Caco-2 (cell line): ENCODE measurements at regions not wholly inside any gene's neighbourhood (a gene's known extent, or its start where the extent isn't known, plus 50 kb on each side); places are given as distances from the start of the nearest gene placed in this dataset.
A peak's percentile ranks its signal among the peaks of the same experiment; 100 is the strongest.

Experiments used
- BruUV-seq: library from RNA; stranded (reverse); fragments of 400-500 nt; replicated peaks from 2 replicates; lab custom pipeline; 2021; lab: Mats Ljungman, UMichigan
- CTCF ChIA-PET: fragments of 300-600 bp; sonication (Branson Sonifier 250); formaldehyde crosslinking; loops from one replicate; lab custom pipeline; 2022; ENCODE audit warnings: antibody characterized with exemption; lab: Charles Lee
- POLR2A ChIA-PET: fragments of 300-600 bp; sonication (Branson Sonifier 250); formaldehyde crosslinking; loops from one replicate; lab custom pipeline; 2022; ENCODE audit warnings: antibody characterized with exemption; lab: Charles Lee
- DNase-seq, 2 experiments: peaks; one replicate each; pipeline versions ENCODE4 v3.0.0 to v3.0.0-alpha.2; 2020 to 2022
- H3K27me3 ChIP-seq: replicated peaks from 2 replicates; pipeline ENCODE4 v1.6.0; 2011; ENCODE audit warnings: low read length; ENCODE audit not compliant: control insufficient read depth, insufficient read depth
- H3K36me3 ChIP-seq: 2 replicates; pipeline ENCODE4 v1.5.1; 2011; ENCODE audit warnings: low read length; ENCODE audit not compliant: control insufficient read depth, insufficient read depth
- H3K4me1 ChIP-seq: fragments of 250-450 bp; sonication (Bioruptor Pico); 2 replicates; pipeline ENCODE4 v1.5.1; 2020; ENCODE audit warnings: mild to moderate bottlenecking
- H3K4me3 ChIP-seq: 2 replicates; pipeline ENCODE4 v1.5.1; 2011; ENCODE audit warnings: low read depth, mild to moderate bottlenecking, control low read depth, low read length
- H3K9me3 ChIP-seq: fragments of 250-450 bp; sonication (Bioruptor Pico); 2 replicates; pipeline ENCODE4 v1.5.1; 2020; ENCODE audit warnings: mild to moderate bottlenecking, moderate library complexity
- H3K27ac Mint-ChIP-seq: one replicate; pipeline ENCODE4 v1.8.0; 2022; ENCODE audit warnings: mixed read lengths; ENCODE audit not compliant: unreplicated experiment
- H3K27me3 Mint-ChIP-seq: one replicate; pipeline ENCODE4 v1.8.0; 2022; ENCODE audit warnings: mixed read lengths; ENCODE audit not compliant: insufficient read depth, unreplicated experiment
- H3K36me3 Mint-ChIP-seq: one replicate; pipeline ENCODE4 v1.8.0; 2022; ENCODE audit warnings: mild to moderate bottlenecking, mixed read lengths; ENCODE audit not compliant: insufficient read depth, unreplicated experiment
- H3K4me1 Mint-ChIP-seq: one replicate; pipeline ENCODE4 v1.8.0; 2022; ENCODE audit warnings: low read depth, mixed read lengths; ENCODE audit not compliant: unreplicated experiment
- H3K4me3 Mint-ChIP-seq: one replicate; pipeline ENCODE4 v1.8.0; 2022; ENCODE audit warnings: mild to moderate bottlenecking, moderate library complexity, mixed read lengths; ENCODE audit not compliant: unreplicated experiment
- H3K9me3 Mint-ChIP-seq: one replicate; pipeline ENCODE4 v1.8.0; 2022; ENCODE audit warnings: mixed read lengths; ENCODE audit not compliant: unreplicated experiment
- CTCF ChIP-seq, 2 experiments: fragments of 200-600 bp in 1 of 2; IDR thresholded peaks; 1 replicate in 1 of 2; 2 replicates in 1 of 2; pipeline versions ENCODE4 v1.5.1 to v1.8.0; 2011 to 2022; ENCODE audit warnings: antibody characterized with exemption in 1 of 2, control low read depth in 1 of 2, inconsistent platforms in 1 of 2, low read depth in 1 of 2, low read length in 1 of 2, mild to moderate bottlenecking in 1 of 2, moderate library complexity in 1 of 2; ENCODE audit not compliant: insufficient read depth in 1 of 2, severe bottlenecking in 1 of 2, unreplicated experiment in 1 of 2
- intact Hi-C: fragments of 100-400 bp; cut with micrococcal nuclease; formaldehyde crosslinking; loops from one replicate; pipeline ENCODE4 v1.10.0; 2022; ENCODE audit not compliant: unreplicated experiment

GRCh38 chr5:28286566-28286965 is 1248.2 kb upstream of the CDH9 start:
- Histone ChIP-seq H3K27me3 (no peaks in the 10 kb centered on the region), H3K4me1 (peaks cover 27% of the 10 kb centered on the region), H3K4me3 (peak overlapping the region; percentile 19), H3K36me3 (no peaks in the 10 kb centered on the region), H3K9me3 (peaks cover 3% of the 10 kb centered on the region; the same call in 1 of the 2 replicates)
- CTCF ChIA-PET: no interaction called here
- Mint-ChIP-seq H3K27ac (peak overlapping the region; percentile 66), H3K4me3 (peak overlapping the region; percentile 70), H3K9me3 (no peaks in the 10 kb centered on the region), H3K4me1 (peaks cover 27% of the 10 kb centered on the region), H3K27me3 (no peaks in the 10 kb centered on the region), H3K36me3 (peaks cover 8% of the 10 kb centered on the region)
- POLR2A ChIA-PET: no interaction called here
- intact Hi-C loops: no loop called here
- DNase-seq: peak; percentile 27 to 45
- TF ChIP-seq CTCF (IDR thresholded peaks at IDR 0.05; ENCODE audit: insufficient read depth in 1 of 2, low read depth in 1 of 2, low read length in 1 of 2, severe bottlenecking in 1 of 2, unreplicated experiment in 1 of 2): no peak
- BruUV-seq: TSS peak; percentile 71

GRCh38 chr5:28284788-28285187 is 1246.4 kb upstream of the CDH9 start:
- H3K27me3 Mint-ChIP-seq: no peaks in the 10 kb centered on the region
- intact Hi-C loops: no loop called here
- ChIA-PET CTCF (no interaction called here), POLR2A (no interaction called here)
- H3K4me3 ChIP-seq: no peak overlapping the region
- DNase-seq: no peak
- no peaks in the 10 kb centered on the region for H3K9me3 Mint-ChIP-seq
- no TSS peak for BruUV-seq
- no peak overlapping the region for H3K4me3 Mint-ChIP-seq
- TF ChIP-seq CTCF (IDR thresholded peaks at IDR 0.05; ENCODE audit: insufficient read depth in 1 of 2, low read depth in 1 of 2, low read length in 1 of 2, severe bottlenecking in 1 of 2, unreplicated experiment in 1 of 2): no peak
- peaks cover 3% of the 10 kb centered on the region; the same call in 1 of the 2 replicates for H3K9me3 ChIP-seq
- H3K4me1 ChIP-seq: peaks cover 29% of the 10 kb centered on the region
- H3K4me1 Mint-ChIP-seq: peaks cover 27% of the 10 kb centered on the region
- no peak overlapping the region for H3K27ac Mint-ChIP-seq
- H3K36me3 Mint-ChIP-seq: peaks cover 8% of the 10 kb centered on the region
- H3K27me3 ChIP-seq: no peaks in the 10 kb centered on the region
- H3K36me3 ChIP-seq: no peaks in the 10 kb centered on the region

DNA sequence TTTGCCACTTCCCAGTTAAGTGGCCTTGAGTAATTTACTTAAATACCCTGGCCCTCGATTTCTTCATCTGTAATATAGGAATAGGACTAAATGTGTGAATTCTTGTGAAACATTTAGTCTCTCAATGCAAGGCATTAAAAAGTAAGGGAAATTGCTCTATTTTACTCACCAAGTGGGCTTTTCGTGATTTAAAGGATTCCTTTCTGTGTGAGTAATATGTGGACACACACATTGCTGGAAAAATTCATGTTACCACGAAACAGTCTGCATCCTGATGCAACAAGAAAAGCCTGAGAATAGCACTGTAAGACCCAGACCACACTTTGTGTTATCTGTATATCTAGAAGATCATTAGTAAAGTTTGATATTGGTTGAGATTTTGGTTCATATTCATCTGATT is 1243.0 kb upstream of the CDH9 start:
- no peak overlapping the region for H3K4me3 Mint-ChIP-seq
- BruUV-seq: no TSS peak
- Histone ChIP-seq H3K4me1 (peaks cover 15% of the 10 kb centered on the region), H3K9me3 (no peaks in the 10 kb centered on the region; the same call in 1 of the 2 replicates), H3K27me3 (no peaks in the 10 kb centered on the region), H3K4me3 (no peak overlapping the region), H3K36me3 (no peaks in the 10 kb centered on the region)
- DNase-seq: no peak
- H3K27me3 Mint-ChIP-seq: no peaks in the 10 kb centered on the region
- H3K36me3 Mint-ChIP-seq: no peaks in the 10 kb centered on the region
- intact Hi-C loops: no loop called here
- ChIA-PET CTCF (no interaction called here), POLR2A (no interaction called here)
- H3K4me1 Mint-ChIP-seq: peaks cover 13% of the 10 kb centered on the region
- TF ChIP-seq CTCF (IDR thresholded peaks at IDR 0.05; ENCODE audit: insufficient read depth in 1 of 2, low read depth in 1 of 2, low read length in 1 of 2, severe bottlenecking in 1 of 2, unreplicated experiment in 1 of 2): no peak
- H3K27ac Mint-ChIP-seq: no peak overlapping the region
- no peaks in the 10 kb centered on the region for H3K9me3 Mint-ChIP-seq
